ENCODE measurements at regions not wholly inside any gene's neighbourhood (a gene's known extent, or its start where the extent isn't known, plus 50 kb on each side); places are given as distances from the start of the nearest gene placed in this dataset.
"Not testable (repeated sequence)": the region's sequence is repeated elsewhere in the genome, so short reads cannot be mapped to it uniquely, and the experiment has no call there.

- no peak for DNase-seq
Observed at GRCh38 chr5:53367727-53368126, 112.7 kb upstream of the FST start.

DNA sequence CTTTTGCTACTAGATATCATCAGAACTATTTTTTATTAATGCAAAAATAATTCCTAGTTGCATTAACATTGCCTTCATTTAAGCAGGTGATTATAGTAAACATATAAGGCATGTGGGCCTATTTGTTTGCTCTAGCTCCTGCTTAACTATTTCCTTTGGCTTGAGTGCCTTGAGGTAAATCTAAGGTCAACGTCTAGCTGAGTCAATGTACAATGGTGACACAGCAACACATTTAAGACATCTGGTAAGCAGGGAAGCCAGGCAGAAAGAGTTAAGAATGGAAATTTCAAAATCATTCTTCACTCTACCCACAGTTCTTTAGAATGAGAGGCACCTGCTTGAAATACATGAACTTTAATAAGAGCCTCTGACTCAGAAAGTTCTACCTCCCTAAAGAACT lies 111.9 kb upstream of the FST start:
- no peak for DNase-seq

GRCh38 chr5:53368966-53369605 lies 111.3 kb upstream of the FST start:
- DNase-seq = no peak

- no peak for DNase-seq
Observed at GRCh38 chr5:53369681-53370080, 110.7 kb upstream of the FST start.

- DNase-seq = no peak
Observed at GRCh38 chr5:53373451-53374158, 106.8 kb upstream of the FST start.

DNA sequence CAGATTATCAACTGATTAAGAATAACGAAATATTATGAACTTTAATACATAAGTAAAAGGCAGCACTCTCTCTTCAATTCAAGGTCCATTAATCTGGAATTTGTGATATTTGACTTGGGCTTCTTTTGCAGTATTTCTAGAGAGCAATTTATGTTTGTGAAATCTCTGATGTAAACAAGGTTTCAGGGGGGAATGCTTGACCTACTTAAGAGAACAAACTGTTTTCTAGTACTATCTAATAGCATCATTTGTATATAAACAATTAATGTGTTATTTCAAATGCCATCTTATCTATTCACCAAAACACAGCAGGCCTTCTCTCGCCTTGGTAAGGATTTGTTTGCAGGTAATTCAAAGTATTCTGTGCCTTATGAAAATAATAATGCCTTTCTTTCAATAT lies 103.6 kb upstream of the FST start:
- DNase-seq = no peak

DNA sequence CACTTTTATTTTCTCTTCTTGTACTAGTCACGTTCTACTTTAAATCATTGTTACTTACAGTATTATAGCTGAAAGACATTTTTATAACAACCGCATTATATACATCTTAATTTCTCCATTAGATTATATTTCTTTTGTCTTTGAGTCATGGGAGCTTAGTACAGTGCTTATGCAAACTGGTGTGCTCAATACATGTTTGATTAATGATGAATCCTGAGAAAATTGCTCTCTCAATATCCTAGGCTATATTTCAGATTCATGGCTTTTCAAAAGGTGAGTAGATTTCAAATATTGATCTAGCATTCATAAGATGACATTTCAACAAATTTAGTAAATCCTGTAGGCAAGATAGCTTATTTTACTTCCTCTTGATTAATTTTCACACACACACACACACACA lies 102.2 kb upstream of the FST start:
- DNase-seq = no peak

GRCh38 chr5:53378590-53379247 lies 101.7 kb upstream of the FST start:
- DNase-seq = no peak

- no peak for DNase-seq
Observed at GRCh38 chr5:53386341-53386740, 94.1 kb upstream of the FST start.

- DNase-seq = no peak
Observed at GRCh38 chr5:53389093-53389492, 91.3 kb upstream of the FST start.

DNA sequence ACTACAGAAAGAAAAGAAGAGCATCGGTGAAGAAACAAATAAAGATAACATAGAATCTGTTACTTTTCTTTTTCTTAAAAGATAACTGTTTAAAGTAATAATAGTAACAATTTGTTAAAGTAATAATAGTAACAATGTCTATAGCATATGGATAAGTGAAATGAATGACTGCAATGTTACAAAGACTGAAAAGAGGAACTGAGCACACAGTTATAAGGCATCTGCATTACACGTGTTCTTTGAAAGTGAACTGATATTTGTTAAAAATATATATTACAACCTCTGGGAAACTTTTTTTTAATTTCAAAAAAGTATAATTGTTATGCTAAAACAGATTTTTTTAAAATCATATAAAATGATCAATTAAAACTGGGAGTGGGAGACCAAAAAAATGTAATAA lies 88.4 kb upstream of the FST start:
- DNase-seq = no peak

DNA sequence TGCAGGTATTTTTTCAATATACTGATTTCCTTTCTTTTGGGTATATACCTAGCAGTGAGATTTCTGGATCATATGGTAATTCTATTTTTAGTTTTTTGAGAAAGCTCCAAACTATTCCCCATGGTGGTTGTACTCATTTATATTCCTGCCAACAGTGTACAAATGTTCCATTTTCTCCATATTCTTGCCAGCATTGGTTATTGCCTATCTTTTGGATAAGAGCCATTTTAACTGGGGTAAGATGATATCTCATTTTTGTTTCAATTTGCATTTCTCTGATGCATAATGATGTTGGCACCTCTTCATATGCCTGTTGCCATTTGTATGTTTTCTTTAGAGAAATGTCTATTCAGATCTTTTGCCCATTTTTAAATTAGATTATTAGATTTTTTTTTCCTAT lies 85.6 kb upstream of the FST start:
- no peak for DNase-seq

- no peak for DNase-seq
Observed at GRCh38 chr5:53397141-53397757, 83.2 kb upstream of the FST start.

- DNase-seq = no peak
Observed at GRCh38 chr5:53397845-53398244, 82.6 kb upstream of the FST start.

DNA sequence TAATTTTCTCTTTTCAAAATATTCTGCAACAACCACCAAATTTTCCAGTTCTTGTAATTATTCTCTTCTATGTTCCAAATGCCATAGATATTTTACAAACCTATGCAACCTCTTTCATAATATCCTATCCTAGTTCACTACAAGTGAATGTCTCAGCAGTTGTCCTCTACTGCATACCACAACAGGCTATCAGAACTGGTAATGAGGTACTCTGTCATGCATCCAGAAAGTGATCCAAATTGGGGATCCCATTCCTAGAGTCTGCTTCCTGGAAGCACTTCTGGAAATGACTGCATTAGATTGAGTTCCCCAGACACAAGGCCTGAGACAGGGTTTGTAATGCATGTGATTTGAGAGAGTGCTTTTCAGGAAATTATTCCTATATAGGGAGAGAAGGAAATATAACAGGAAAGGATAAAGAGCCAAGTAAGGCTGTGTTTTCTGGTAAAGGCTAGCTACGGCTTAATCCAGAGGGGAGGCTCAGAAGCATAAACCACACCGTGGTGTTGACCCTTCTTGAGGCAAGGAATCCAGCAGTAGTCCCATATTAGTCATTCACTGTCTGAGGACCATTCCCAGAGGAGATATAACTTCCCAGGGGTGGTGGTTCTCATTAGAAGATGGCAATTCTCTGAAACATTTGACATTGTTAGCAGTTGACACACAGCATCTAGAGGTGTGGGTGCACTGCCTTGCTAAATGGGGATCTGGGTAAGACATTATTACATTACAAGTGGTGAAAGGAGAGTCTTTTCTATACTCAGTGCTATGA lies 80.3 kb upstream of the FST start:
- no peak for DNase-seq

- DNase-seq = no peak
Observed at GRCh38 chr5:53403291-53403690, 77.1 kb upstream of the FST start.

GRCh38 chr5:53403758-53404157 lies 76.7 kb upstream of the FST start:
- no peak for DNase-seq

DNA sequence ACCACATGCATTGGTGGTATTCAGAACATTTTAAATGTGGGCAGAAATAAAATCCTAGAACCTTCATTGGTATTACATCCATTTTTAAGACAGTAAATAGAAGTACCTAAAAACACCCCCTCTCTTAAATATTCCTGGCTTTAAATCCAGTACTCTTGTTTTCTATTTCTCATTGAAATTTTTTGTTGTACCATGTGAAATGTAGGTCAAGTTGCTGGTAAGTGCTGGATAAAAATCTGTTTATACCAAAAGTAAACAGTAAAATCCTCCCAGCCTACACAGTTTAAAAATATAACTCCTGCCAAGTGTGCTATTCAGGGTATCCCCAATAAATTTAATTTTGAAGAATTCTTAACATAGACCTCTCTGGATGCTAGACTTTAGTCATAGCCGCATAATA lies 75.0 kb upstream of the FST start:
- no peak for DNase-seq

- DNase-seq = no peak
Observed at GRCh38 chr5:53406630-53407316, 73.7 kb upstream of the FST start.

GRCh38 chr5:53407373-53407772 lies 73.1 kb upstream of the FST start:
- DNase-seq = no peak

- DNase-seq = no peak
Observed at GRCh38 chr5:53411388-53411787, 69.0 kb upstream of the FST start.

- DNase-seq = not testable (repeated sequence)
Observed at GRCh38 chr5:53412499-53412898, 67.9 kb upstream of the FST start.

All from right lung (tissue), 2 donors.